ENCODE measurements at regions not wholly inside any gene's neighbourhood (a gene's known extent, or its start where the extent isn't known, plus 50 kb on each side); places are given as distances from the start of the nearest gene placed in this dataset.

- H3K79me2 ChIP-seq (ENCODE audit: insufficient read depth, low read length) = no peaks in the 10 kb centered on the region
- Mint-ChIP-seq H3K4me1 (no peaks in the 10 kb centered on the region), H3K4me3 (no peak overlapping the region), H3K36me3 (ENCODE audit: insufficient read depth in 1 of 3, low read depth in 3 of 3) (no peaks in the 10 kb centered on the region), H3K27me3 (ENCODE audit: low read depth) (no peaks in the 10 kb centered on the region), H3K9me3 (no peaks in the 10 kb centered on the region; a peak in 1 of 5 replicates), H3K27ac (no peak overlapping the region)
- H2BK15ac ChIP-seq (ENCODE audit: low read depth, low read length) = no peak overlapping the region
- no peak overlapping the region for H3K4ac ChIP-seq (ENCODE audit: low read depth, low read length)
- H4K20me1 ChIP-seq (ENCODE audit: control insufficient read depth, insufficient read depth, insufficient read length) = no peaks in the 10 kb centered on the region
- H2BK12ac ChIP-seq (ENCODE audit: insufficient read length, low read depth, low read length) = no peak overlapping the region
- H4K5ac ChIP-seq (ENCODE audit: insufficient read length, low read depth, low read length) = no peak overlapping the region
- H4K8ac ChIP-seq (replicated peaks; ENCODE audit: insufficient read length, low read depth, low read length) = no peak overlapping the region
- no peak overlapping the region for H3K27ac ChIP-seq (ENCODE audit: insufficient read length, low read depth, low read length)
- H4K91ac ChIP-seq (ENCODE audit: insufficient read length, low read depth, low read length) = no peak overlapping the region
- H3K4me1 ChIP-seq (ENCODE audit: insufficient read depth, low read length) = no peaks in the 10 kb centered on the region
- no peak overlapping the region for H2BK20ac ChIP-seq (ENCODE audit: low read depth, low read length, poor library complexity, severe bottlenecking)
- H2BK120ac ChIP-seq (ENCODE audit: low read depth, low read length, poor library complexity, severe bottlenecking) = no peak overlapping the region
- no peak overlapping the region for H2BK5ac ChIP-seq (ENCODE audit: insufficient read length, low read length)
- H3K27me3 ChIP-seq (ENCODE audit: insufficient read depth, low read length) = no peaks in the 10 kb centered on the region
- peak; percentile 66 for TF ChIP-seq CTCF (conservative IDR thresholded peaks at IDR 0.05)
- H3K23me2 ChIP-seq (ENCODE audit: insufficient read length, low read depth, low read length, poor library complexity, severe bottlenecking) = no peaks in the 10 kb centered on the region
- H3K9me3 ChIP-seq (ENCODE audit: control insufficient read depth, low read depth, low read length) = no peaks in the 10 kb centered on the region
- no peak overlapping the region for H3K4me2 ChIP-seq (ENCODE audit: insufficient read depth, insufficient read length, low read length)
- no peak overlapping the region for H3K56ac ChIP-seq (ENCODE audit: insufficient read length, low read depth, low read length)
- no peak overlapping the region for H3T11ph ChIP-seq (ENCODE audit: low read length)
- H3K23ac ChIP-seq (ENCODE audit: insufficient read length, low read depth, low read length) = no peak overlapping the region
- H3K14ac ChIP-seq (ENCODE audit: insufficient read depth, low read length) = no peak overlapping the region
- no peak overlapping the region for H3K9ac ChIP-seq (ENCODE audit: extremely low read depth, insufficient read length, low read length)
- no peak overlapping the region for H2AFZ ChIP-seq (ENCODE audit: low read length)
- no peaks in the 10 kb centered on the region for H3K79me1 ChIP-seq (ENCODE audit: insufficient read depth, low read depth, low read length, poor library complexity, severe bottlenecking)
- peak; percentile 46 for DNase-seq
- H3K18ac ChIP-seq (ENCODE audit: insufficient read length, low read depth, low read length) = no peak overlapping the region
- no CpG with 5 or more reads among the region's 3 CpGs for WGBS (ENCODE audit: extremely low coverage, insufficient read length, low lambda C conversion rate)
- no peak overlapping the region for H2AK5ac ChIP-seq (ENCODE audit: insufficient read length, low read length)
Observed at GRCh38 chr15:37289109-37289765, 188.9 kb upstream of the MEIS2 start.
